CD4-positive, alpha-beta memory T cell (primary cell): ENCODE measurements at regions not wholly inside any gene's neighbourhood (a gene's known extent, or its start where the extent isn't known, plus 50 kb on each side); places are given as distances from the start of the nearest gene placed in this dataset.
A peak's percentile ranks its signal among the peaks of the same experiment; 100 is the strongest.
"Not testable (repeated sequence)": the region's sequence is repeated elsewhere in the genome, so short reads cannot be mapped to it uniquely, and the experiment has no call there.

Source experiments
- CTCF ChIA-PET: fragments of 350-600 bp; sonication (Branson Sonifier 250); formaldehyde crosslinking; loops from one replicate; lab custom pipeline; 2021; ENCODE audit warnings: inconsistent platforms; ENCODE audit not compliant: partially characterized antibody; lab: Charles Lee
- POLR2A ChIA-PET: fragments of 350-600 bp; sonication (Branson Sonifier 250); formaldehyde crosslinking; loops from one replicate; lab custom pipeline; 2021; ENCODE audit not compliant: partially characterized antibody; lab: Charles Lee
- DNase-seq, 5 donors: peaks; one replicate each; pipeline versions ENCODE4 v3.0.0 to v3.0.0-alpha.2; 2020 to 2022; ENCODE audit warnings: mixed read lengths in 1 of 5
- H3K27ac ChIP-seq: one replicate; pipeline ENCODE4 v1.7.0; 2013; ENCODE audit warnings: low read depth, low read length
- H3K27me3 ChIP-seq: 2 replicates; pipeline ENCODE4 v1.7.0; 2013; ENCODE audit warnings: mild to moderate bottlenecking, low read length, moderate library complexity; ENCODE audit not compliant: insufficient read depth
- H3K36me3 ChIP-seq: 2 replicates; pipeline ENCODE4 v1.7.0; 2013; ENCODE audit warnings: mild to moderate bottlenecking, low read length, moderate library complexity; ENCODE audit not compliant: insufficient read depth
- H3K4me1 ChIP-seq: 2 replicates; pipeline ENCODE4 v1.7.0; 2013; ENCODE audit warnings: mild to moderate bottlenecking, low read length, moderate library complexity; ENCODE audit not compliant: insufficient read depth
- H3K4me3 ChIP-seq, 2 donors: one replicate each; pipeline ENCODE4 v1.7.0; 2013; ENCODE audit warnings: low read length in 2 of 2, mild to moderate bottlenecking in 1 of 2
- H3K9me3 ChIP-seq, 2 donors: one replicate each; pipeline ENCODE4 v1.7.0; 2013; ENCODE audit warnings: low read length in 2 of 2, control low read depth in 1 of 2; ENCODE audit not compliant: control insufficient read depth in 1 of 2
- H3K27ac Mint-ChIP-seq, 7 donors: one replicate each; pipeline ENCODE4 v1.8.0; 2020 to 2021; ENCODE audit warnings: mixed read lengths in 7 of 7, mild to moderate bottlenecking in 6 of 7, inconsistent platforms in 3 of 7, moderate library complexity in 3 of 7
- H3K27me3 Mint-ChIP-seq, 2 donors: one replicate each; pipeline ENCODE4 v1.8.0; 2020 to 2021; ENCODE audit warnings: mixed read lengths in 2 of 2
- H3K36me3 Mint-ChIP-seq, 2 donors: one replicate each; pipeline ENCODE4 v1.8.0; 2020 to 2021; ENCODE audit warnings: mixed read lengths in 2 of 2, inconsistent platforms in 1 of 2, mild to moderate bottlenecking in 1 of 2
- H3K4me1 Mint-ChIP-seq, 4 donors: one replicate each; pipeline ENCODE4 v1.8.0; 2020 to 2021; ENCODE audit warnings: mixed read lengths in 4 of 4, mild to moderate bottlenecking in 1 of 4
- H3K4me3 Mint-ChIP-seq, 8 donors: one replicate each; pipeline ENCODE4 v1.8.0; 2020 to 2021; ENCODE audit warnings: mixed read lengths in 8 of 8, mild to moderate bottlenecking in 7 of 8, moderate library complexity in 6 of 8, inconsistent platforms in 3 of 8
- H3K9me3 Mint-ChIP-seq, 8 donors: one replicate each; pipeline ENCODE4 v1.8.0; 2020 to 2021; ENCODE audit warnings: mixed read lengths in 8 of 8, mild to moderate bottlenecking in 5 of 8, inconsistent platforms in 3 of 8, moderate library complexity in 1 of 8
- intact Hi-C: fragments of 100-400 bp; cut with micrococcal nuclease; formaldehyde crosslinking; loops from one replicate; pipeline ENCODE4 v1.15.1; 2023

DNA sequence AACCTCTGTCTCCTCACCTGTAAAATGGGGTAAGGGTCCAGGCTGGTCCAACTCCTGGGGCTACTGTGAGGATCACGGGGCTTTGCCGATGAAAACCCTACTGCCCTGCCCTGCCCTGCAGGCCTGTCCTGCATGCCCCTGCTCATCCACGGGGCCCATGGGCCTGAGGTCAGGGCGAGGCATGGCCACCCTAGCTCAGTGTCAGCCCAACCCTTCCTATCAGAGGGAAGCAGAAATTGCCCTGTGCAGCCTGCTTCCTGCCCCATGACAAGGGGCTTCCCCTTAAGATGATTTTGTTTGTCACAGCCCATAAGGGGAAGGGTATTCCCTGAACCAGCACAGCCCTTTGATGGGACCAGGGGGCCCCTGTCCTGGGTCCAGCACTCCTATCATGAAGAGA is 353.6 kb upstream of the ID2 start:
- no peak overlapping the region for H3K27ac ChIP-seq
- ChIA-PET POLR2A (interaction anchor here (0.8 to 3.6 kb wide), 4 partner anchors 9 to 353 kb away, joined by 3 to 18 read pairs (median 4); partner anchors contain the start of gene ID2), CTCF (no interaction called here)
- no peaks in the 10 kb centered on the region for H3K27me3 Mint-ChIP-seq
- peaks cover 48% of the 10 kb centered on the region for H3K4me1 ChIP-seq
- H3K36me3 ChIP-seq: no peaks in the 10 kb centered on the region
- no peak for DNase-seq
- peak overlapping the region in 3 of 8 donors; percentile 4 to 26 (median 15) for H3K4me3 Mint-ChIP-seq
- H3K27me3 ChIP-seq: no peaks in the 10 kb centered on the region
- no peaks in the 10 kb centered on the region for H3K9me3 Mint-ChIP-seq
- no peaks in the 10 kb centered on the region for H3K9me3 ChIP-seq
- peak overlapping the region in 3 of 7 donors; percentile 13 to 64 (median 51) for H3K27ac Mint-ChIP-seq
- H3K36me3 Mint-ChIP-seq: no peaks in the 10 kb centered on the region
- intact Hi-C loops: no loop called here
- no peak overlapping the region for H3K4me3 ChIP-seq
- H3K4me1 Mint-ChIP-seq: peaks cover 29 to 80% (median 51%) of the 10 kb centered on the region in 4 donors

DNA sequence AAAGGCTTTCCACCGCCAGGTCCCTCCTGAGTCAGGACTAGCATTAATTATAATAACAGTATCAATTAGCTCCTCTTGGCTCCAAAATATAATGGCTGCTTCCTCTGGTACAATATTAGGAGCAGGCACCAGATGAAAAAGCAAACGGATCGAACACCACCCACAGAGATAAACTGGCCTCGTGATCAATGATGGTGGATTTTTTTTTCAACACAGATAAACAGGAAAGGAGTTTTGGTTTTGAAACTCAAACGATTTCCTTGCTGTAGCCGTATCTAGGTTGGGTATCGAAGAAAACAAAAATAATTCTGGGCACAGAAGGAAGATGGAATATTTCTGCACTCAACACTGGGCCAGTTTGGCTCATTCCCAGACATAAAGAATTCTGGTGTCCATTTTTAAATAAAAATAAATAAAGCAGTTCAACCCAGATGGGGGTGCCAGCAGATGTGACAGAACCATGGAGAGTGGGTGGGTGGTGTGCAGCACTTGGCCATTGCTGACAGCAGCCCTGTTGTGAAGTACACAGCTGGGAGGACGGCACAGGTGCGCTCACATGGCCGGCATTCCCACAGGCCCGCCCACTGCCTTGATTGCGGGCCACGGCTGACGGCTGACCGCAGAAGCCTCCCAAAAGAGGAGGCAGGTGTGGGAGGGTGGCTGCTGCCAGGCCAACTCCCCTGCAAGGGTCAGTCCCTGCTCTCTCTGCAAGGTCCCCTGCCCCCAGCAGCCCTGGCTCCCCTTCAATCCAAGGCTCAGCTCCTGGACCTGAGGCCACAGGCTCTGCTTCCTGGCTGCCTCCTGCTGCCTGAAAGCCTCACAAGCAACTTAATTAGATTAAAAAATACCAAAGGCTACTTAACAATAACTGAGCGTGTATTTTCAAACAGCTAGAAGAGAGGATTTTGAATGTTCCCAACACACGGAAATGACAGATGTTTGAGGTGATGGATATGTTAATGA is 351.9 kb upstream of the ID2 start:
- H3K36me3 ChIP-seq: no peaks in the 10 kb centered on the region
- Mint-ChIP-seq H3K27me3 (no peaks in the 10 kb centered on the region), H3K36me3 (no peaks in the 10 kb centered on the region), H3K27ac (peak overlapping the region in 6 of 7 donors; percentile 29 to 89 (median 65)), H3K9me3 (peaks cover 0 to 2% (median 0%) of the 10 kb centered on the region in 8 donors), H3K4me1 (peaks cover 26 to 79% (median 43%) of the 10 kb centered on the region in 4 donors), H3K4me3 (peak overlapping the region in 6 of 8 donors; percentile 40 to 75 (median 46))
- CTCF ChIA-PET: no interaction called here
- H3K27ac ChIP-seq: no peak overlapping the region
- peaks cover 47% of the 10 kb centered on the region for H3K4me1 ChIP-seq
- intact Hi-C loops: no loop called here
- no peaks in the 10 kb centered on the region for H3K27me3 ChIP-seq
- H3K4me3 ChIP-seq: no peak overlapping the region
- no peaks in the 10 kb centered on the region for H3K9me3 ChIP-seq
- peak in 4 of 5 donors; percentile 22 to 36 (median 29) for DNase-seq
- POLR2A ChIA-PET: interaction anchor here (3.6 kb wide), 1 partner anchor 16 kb away, joined by 18 read pairs; no protein-coding TSS in a partner anchor

DNA sequence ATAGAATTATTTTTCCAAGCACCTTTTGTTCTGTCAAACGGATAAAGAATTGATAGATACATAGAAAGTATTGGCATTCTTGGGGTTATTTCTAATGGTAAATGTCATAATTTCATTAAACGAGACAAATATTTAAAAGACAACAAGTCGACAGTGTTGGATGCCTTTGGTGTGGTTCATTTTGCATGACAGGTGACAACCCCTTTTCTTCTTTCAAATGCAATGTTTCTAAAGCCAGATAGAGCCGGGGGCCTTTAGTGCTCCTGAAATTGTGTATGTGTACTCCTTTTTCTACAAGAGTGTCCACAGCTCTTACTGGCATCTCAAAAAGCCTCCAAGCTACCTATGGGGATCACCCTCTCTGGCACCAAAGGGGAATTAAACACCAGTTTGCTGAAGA is 350.8 kb upstream of the ID2 start:
- no peak overlapping the region for H3K27ac ChIP-seq
- no peak overlapping the region for H3K4me3 ChIP-seq
- Mint-ChIP-seq H3K4me1 (peaks cover 25 to 82% (median 42%) of the 10 kb centered on the region in 4 donors), H3K27ac (peak overlapping the region in 3 of 7 donors; percentile 23 to 87 (median 51)), H3K9me3 (peaks cover 0 to 2% (median 0%) of the 10 kb centered on the region in 8 donors), H3K36me3 (no peaks in the 10 kb centered on the region), H3K27me3 (no peaks in the 10 kb centered on the region), H3K4me3 (peak overlapping the region in 1 of 8 donors; percentile 13)
- H3K36me3 ChIP-seq: no peaks in the 10 kb centered on the region
- no peaks in the 10 kb centered on the region for H3K27me3 ChIP-seq
- H3K9me3 ChIP-seq: no peaks in the 10 kb centered on the region
- ChIA-PET CTCF (no interaction called here), POLR2A (no interaction called here)
- intact Hi-C loops: no loop called here
- peaks cover 51% of the 10 kb centered on the region for H3K4me1 ChIP-seq
- DNase-seq: no peak

DNA sequence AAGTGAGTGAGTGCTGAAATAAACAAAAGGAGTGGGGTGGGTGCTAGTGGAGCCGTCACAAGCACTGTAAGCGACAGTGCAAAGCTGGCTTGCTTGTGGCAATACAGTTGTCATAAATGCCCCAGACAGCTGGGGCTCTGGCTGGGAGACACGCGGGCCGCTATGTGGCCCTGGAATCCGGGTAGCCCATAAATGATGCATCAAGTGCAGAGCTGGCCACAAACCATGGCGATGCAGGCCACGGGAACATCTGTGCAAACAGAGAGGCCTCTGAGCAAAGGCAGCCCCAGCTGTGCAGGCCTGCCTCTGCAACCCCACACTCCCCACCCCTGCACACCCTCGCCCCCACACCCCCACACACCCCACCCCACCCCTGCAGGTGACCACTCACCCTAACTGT is 349.2 kb upstream of the ID2 start:
- POLR2A ChIA-PET: no interaction called here
- H3K36me3 ChIP-seq: no peaks in the 10 kb centered on the region
- no peaks in the 10 kb centered on the region for H3K27me3 Mint-ChIP-seq
- peaks cover 61% of the 10 kb centered on the region for H3K4me1 ChIP-seq
- CTCF ChIA-PET: no interaction called here
- H3K27me3 ChIP-seq: no peaks in the 10 kb centered on the region
- no peaks in the 10 kb centered on the region for H3K9me3 ChIP-seq
- H3K27ac Mint-ChIP-seq: peak overlapping the region in 2 of 7 donors; percentile 52 to 72
- no peak overlapping the region for H3K4me3 ChIP-seq
- no peak for DNase-seq
- H3K36me3 Mint-ChIP-seq: no peaks in the 10 kb centered on the region
- peaks cover 33 to 84% (median 46%) of the 10 kb centered on the region in 4 donors for H3K4me1 Mint-ChIP-seq
- H3K4me3 Mint-ChIP-seq: no peak overlapping the region
- intact Hi-C loops: no loop called here
- H3K9me3 Mint-ChIP-seq: peaks cover 0 to 2% (median 0%) of the 10 kb centered on the region in 8 donors
- H3K27ac ChIP-seq: no peak overlapping the region

DNA sequence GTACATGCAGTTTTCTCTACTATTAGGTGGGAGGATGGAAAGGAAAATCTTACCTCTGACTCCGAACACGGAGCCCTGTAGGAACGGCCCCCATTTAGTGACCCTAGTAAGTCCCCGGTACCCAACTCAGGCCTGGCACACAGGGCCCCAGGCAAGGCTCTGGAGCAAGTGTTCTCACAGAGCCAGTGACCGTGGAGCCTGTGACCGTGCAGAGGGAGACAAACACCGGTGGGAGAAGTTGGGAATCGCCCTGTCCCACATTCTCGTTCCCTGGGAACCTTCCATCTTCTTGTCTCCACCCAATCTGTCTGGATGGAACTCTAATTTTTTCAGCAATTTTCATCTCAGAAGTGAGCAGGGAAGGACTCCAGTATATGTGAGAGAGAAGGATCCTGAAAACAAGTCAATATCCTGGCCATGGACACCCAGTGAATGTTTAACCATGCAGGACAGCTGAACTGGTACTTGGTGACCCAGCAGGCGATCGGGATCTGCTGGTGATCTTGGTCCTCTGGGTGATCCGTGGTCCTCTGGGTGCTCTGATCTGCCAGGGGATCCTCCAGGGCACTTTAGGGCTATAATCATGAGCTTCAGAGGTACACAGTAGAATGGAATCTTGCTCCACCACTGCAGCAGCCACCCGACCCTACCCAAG is 348.6 kb upstream of the ID2 start:
- Histone ChIP-seq H3K4me1 (peaks cover 61% of the 10 kb centered on the region), H3K4me3 (no peak overlapping the region), H3K36me3 (no peaks in the 10 kb centered on the region), H3K9me3 (no peaks in the 10 kb centered on the region), H3K27me3 (no peaks in the 10 kb centered on the region), H3K27ac (no peak overlapping the region)
- DNase-seq: no peak
- no peak overlapping the region for H3K4me3 Mint-ChIP-seq
- CTCF ChIA-PET: no interaction called here
- H3K27ac Mint-ChIP-seq: no peak overlapping the region
- intact Hi-C loops: no loop called here
- no peaks in the 10 kb centered on the region for H3K27me3 Mint-ChIP-seq
- peaks cover 36 to 87% (median 49%) of the 10 kb centered on the region in 4 donors for H3K4me1 Mint-ChIP-seq
- POLR2A ChIA-PET: no interaction called here
- H3K9me3 Mint-ChIP-seq: peaks cover 0 to 2% (median 0%) of the 10 kb centered on the region in 8 donors
- H3K36me3 Mint-ChIP-seq: no peaks in the 10 kb centered on the region

DNA sequence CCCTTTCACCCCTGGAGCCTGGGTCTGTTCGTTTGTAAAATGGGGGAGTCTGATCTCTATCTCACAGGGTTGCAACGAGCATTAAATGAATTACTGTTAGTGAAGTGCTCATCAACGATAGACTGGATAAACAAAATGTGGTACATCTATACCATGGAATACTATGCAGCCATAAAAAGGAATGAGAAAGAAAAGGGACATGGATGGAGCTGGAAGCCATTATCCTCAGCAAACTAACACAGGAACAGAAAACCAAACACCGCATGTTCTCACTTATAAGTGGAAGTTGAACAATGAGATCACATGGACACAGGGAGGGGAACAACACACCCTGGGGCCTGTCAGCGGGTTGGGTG is 348.0 kb upstream of the ID2 start:
- H3K9me3 ChIP-seq, intact Hi-C loops, H3K27me3 ChIP-seq, H3K36me3 ChIP-seq, CTCF ChIA-PET, DNase-seq, H3K27ac ChIP-seq, POLR2A ChIA-PET, H3K4me3 Mint-ChIP-seq, H3K36me3 Mint-ChIP-seq, H3K27me3 Mint-ChIP-seq, H3K9me3 Mint-ChIP-seq, H3K4me3 ChIP-seq: not testable (repeated sequence)
- H3K4me1 ChIP-seq: peaks cover 58% of the 10 kb centered on the region
- H3K4me1 Mint-ChIP-seq: peaks cover 31 to 82% (median 46%) of the 10 kb centered on the region in 4 donors
- peak overlapping the region in 2 of 7 donors; percentile 26 to 37 for H3K27ac Mint-ChIP-seq

DNA sequence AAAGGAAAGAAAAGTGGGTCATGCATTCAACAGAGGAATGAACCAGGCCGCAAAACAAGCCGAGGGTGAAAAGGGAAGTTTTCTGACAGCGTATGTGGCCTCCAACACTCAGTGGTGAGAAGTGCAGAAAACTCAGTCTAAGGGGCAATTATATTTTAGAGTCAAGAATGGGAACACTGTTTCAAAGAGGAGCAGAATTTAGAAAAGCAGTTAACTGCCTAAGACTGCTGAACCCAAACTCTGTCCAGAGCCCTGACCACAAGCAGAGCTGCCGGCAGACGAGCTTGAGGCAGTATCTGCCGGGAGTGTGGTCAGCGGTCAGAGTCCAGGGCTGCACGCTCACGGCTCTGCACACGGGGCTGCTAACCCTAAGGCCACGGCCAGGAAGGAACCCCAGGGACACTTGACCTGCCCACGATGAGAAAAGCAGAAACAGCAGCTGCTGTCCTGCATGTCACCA is 347.0 kb upstream of the ID2 start:
- Mint-ChIP-seq H3K36me3 (no peaks in the 10 kb centered on the region), H3K9me3 (peaks cover 0 to 2% (median 0%) of the 10 kb centered on the region in 8 donors), H3K4me1 (peaks cover 23 to 72% (median 36%) of the 10 kb centered on the region in 4 donors), H3K27ac (peak overlapping the region in 5 of 7 donors; percentile 28 to 86 (median 74)), H3K4me3 (peak overlapping the region in 7 of 8 donors; percentile 2 to 76 (median 56)), H3K27me3 (no peaks in the 10 kb centered on the region)
- CTCF ChIA-PET: interaction anchor here (1.4 kb wide), 1 partner anchor 16 kb away, joined by 3 read pairs; no protein-coding TSS in a partner anchor
- no peak for DNase-seq
- Histone ChIP-seq H3K27me3 (no peaks in the 10 kb centered on the region), H3K9me3 (no peaks in the 10 kb centered on the region), H3K4me3 (no peak overlapping the region), H3K4me1 (peaks cover 47% of the 10 kb centered on the region), H3K36me3 (no peaks in the 10 kb centered on the region), H3K27ac (no peak overlapping the region)
- POLR2A ChIA-PET: no interaction called here
- intact Hi-C loops: loop anchor here (5.0 kb wide), 1 partner anchor 33 kb away; no protein-coding TSS in a partner anchor
